HCT116 (cell line): ENCODE measurements at regions not wholly inside any gene's neighbourhood (a gene's known extent, or its start where the extent isn't known, plus 50 kb on each side); places are given as distances from the start of the nearest gene placed in this dataset.

ENCODE experiments used
- ATAC-seq: fragments of 200-7000 bp; cut with Tn5 transposase; 2 replicates; pipeline ENCODE4 v1.9.1; 2020; ENCODE audit warnings: mild to moderate bottlenecking, moderate library complexity
- BruUV-seq: library from RNA; stranded (reverse); fragments of 400-500 nt; replicated peaks from 2 replicates; lab custom pipeline; 2021; lab: Mats Ljungman, UMichigan
- CTCF ChIA-PET: fragments of 300-600 bp; sonication (Branson Sonifier 250); formaldehyde crosslinking; loops from one replicate; lab custom pipeline; 2021; ENCODE audit warnings: antibody characterized with exemption; lab: Charles Lee
- POLR2A ChIA-PET: fragments of 300-600, 350-600 bp; sonication (Branson Sonifier 250); formaldehyde crosslinking; loops from one replicate; lab custom pipeline; 2021; ENCODE audit warnings: antibody characterized with exemption; lab: Charles Lee
- RAD21 ChIA-PET, 2 experiments: fragments of 300-600 bp; sonication (Branson Sonifier 250); formaldehyde crosslinking; loops; one replicate each; lab custom pipeline; 2023; ENCODE audit warnings: low total read pairs in 2 of 2; ENCODE audit not compliant: uncharacterized antibody in 2 of 2, unreplicated experiment in 2 of 2, low non-redundant PET in 1 of 2; lab: Charles Lee
- DNase-seq: peaks from one replicate; pipeline ENCODE4 v3.0.0-alpha.2; 2010; ENCODE audit warnings: low read depth, low spot score
- H2AFZ ChIP-seq: fragments of 200-600 bp; shearing (Covaris generic), sonication (generic); 2 replicates; pipeline ENCODE4 v1.6.1; 2017; ENCODE audit warnings: low read depth, mixed run types, mixed read lengths, antibody characterized with exemption, low read length; ENCODE audit not compliant: poor library complexity, severe bottlenecking
- H3K27ac ChIP-seq: 2 replicates; pipeline ENCODE4 v1.5.1; 2012; ENCODE audit warnings: low read depth, low read length
- H3K27me3 ChIP-seq: fragments of 200-600 bp; sonication (generic); 2 replicates; pipeline ENCODE4 v1.6.1; 2016; ENCODE audit warnings: mixed run types, low read length, mixed read lengths; ENCODE audit not compliant: insufficient read depth
- H3K36me3 ChIP-seq, 2 experiments: fragments of 200-500 bp in 1 of 2; fragments of 200-600 bp in 1 of 2; sonication (Bioruptor generic) in 1 of 2; sonication (generic) in 1 of 2; 2 replicates each; pipeline versions ENCODE4 v1.5.1 to v1.6.1; 2014 to 2016; ENCODE audit warnings: low read length in 2 of 2, inconsistent platforms in 1 of 2, mixed read lengths in 1 of 2, mixed run types in 1 of 2; ENCODE audit not compliant: insufficient read depth in 2 of 2, control insufficient read depth in 1 of 2
- H3K4me1 ChIP-seq, 2 experiments: fragments of 200-600 bp in 1 of 2; sonication (generic) in 1 of 2; 2 replicates each; pipeline versions ENCODE4 v1.5.1 to v1.6.1; 2012 to 2017; ENCODE audit warnings: low read length in 2 of 2, inconsistent platforms in 1 of 2, mild to moderate bottlenecking in 1 of 2, mixed read lengths in 1 of 2, mixed run types in 1 of 2, moderate library complexity in 1 of 2; ENCODE audit not compliant: insufficient read depth in 2 of 2, control insufficient read depth in 1 of 2
- H3K4me2 ChIP-seq: fragments of 200-600 bp; sonication (generic); 2 replicates; pipeline ENCODE4 v1.6.1; 2017; ENCODE audit warnings: mixed run types, low read length, mixed read lengths
- H3K4me3 ChIP-seq, 2 experiments: fragments of 200-600 bp in 1 of 2; sonication (generic) in 1 of 2; replicated peaks in 1 of 2; 2 replicates each; pipeline ENCODE4 v1.5.1; 2011 to 2016; ENCODE audit warnings: low read length in 2 of 2, control low read depth in 1 of 2, low read depth in 1 of 2, mild to moderate bottlenecking in 1 of 2, mixed read lengths in 1 of 2, mixed run types in 1 of 2
- H3K79me2 ChIP-seq: fragments of 200-600 bp; sonication (generic); 2 replicates; pipeline ENCODE4 v1.6.1; 2017; ENCODE audit warnings: mild to moderate bottlenecking, mixed run types, low read length, moderate library complexity, mixed read lengths; ENCODE audit not compliant: insufficient read depth
- H3K9ac ChIP-seq: fragments of 200-600 bp; sonication (generic); 2 replicates; pipeline ENCODE4 v1.6.1; 2016; ENCODE audit warnings: low read length, mixed read lengths
- H3K9me2 ChIP-seq: fragments of 200-600 bp; sonication (generic), shearing (Covaris generic); 2 replicates; pipeline ENCODE4 v1.6.1; 2017; ENCODE audit warnings: mixed run types, mild to moderate bottlenecking, moderate library complexity; ENCODE audit not compliant: insufficient read depth
- H3K9me3 ChIP-seq, 2 experiments: fragments of 200-500 bp in 1 of 2; fragments of 200-600 bp in 1 of 2; sonication (Bioruptor generic) in 1 of 2; sonication (generic) in 1 of 2; 2 replicates each; pipeline ENCODE4 v1.6.1; 2014 to 2017; ENCODE audit warnings: low read length in 2 of 2, mixed read lengths in 2 of 2, inconsistent platforms in 1 of 2, low read depth in 1 of 2, mild to moderate bottlenecking in 1 of 2, mixed run types in 1 of 2, moderate library complexity in 1 of 2; ENCODE audit not compliant: control insufficient read depth in 1 of 2, insufficient read depth in 1 of 2
- H4K20me1 ChIP-seq: fragments of 200-600 bp; sonication (generic), shearing (Covaris generic); 2 replicates; pipeline ENCODE4 v1.6.1; 2017; ENCODE audit warnings: mixed run types, mild to moderate bottlenecking, moderate library complexity; ENCODE audit not compliant: insufficient read depth
- EGR1 ChIP-seq: IDR thresholded peaks from 2 replicates; pipeline ENCODE4 v1.6.1; 2012; ENCODE audit warnings: low read depth
- REST ChIP-seq: IDR thresholded peaks from 2 replicates; pipeline ENCODE4 v1.6.1; 2012; ENCODE audit warnings: low read depth
- SP1 ChIP-seq: IDR thresholded peaks from 2 replicates; pipeline ENCODE4 v1.6.1; 2012; ENCODE audit warnings: low read depth
- ZBTB33 ChIP-seq: IDR thresholded peaks from 2 replicates; pipeline ENCODE4 v1.6.1; 2011; ENCODE audit warnings: mild to moderate bottlenecking, low read length, moderate library complexity; ENCODE audit not compliant: insufficient replicate concordance; ENCODE audit errors: extremely low read depth
- intact Hi-C: fragments of 100-400 bp; cut with micrococcal nuclease; formaldehyde crosslinking; loops from 2 replicates; pipeline ENCODE4 v1.10.0; 2022

- peak; percentile 47; the same call in 1 of the 2 replicates for ATAC-seq
- Histone ChIP-seq H2AFZ (no peak overlapping the region), H3K4me1 (no peaks in the 10 kb centered on the region), H3K79me2 (no peaks in the 10 kb centered on the region), H3K27ac (no peak overlapping the region), H3K9me2 (no peaks in the 10 kb centered on the region), H3K27me3 (no peaks in the 10 kb centered on the region), H3K9me3 (no peaks in the 10 kb centered on the region), H3K9ac (no peak overlapping the region), H4K20me1 (no peaks in the 10 kb centered on the region)
- ChIA-PET CTCF (no interaction called here), POLR2A (no interaction called here), RAD21 (no interaction called here)
- no TSS peak for BruUV-seq
- DNase-seq = no peak
- TF ChIP-seq ZBTB33 (no peak), EGR1 (no peak), REST (no peak), SP1 (no peak)
- TF ChIP-seq, all 23 proteins: peak for 0
- Histone ChIP-seq H3K4me3 (no peak overlapping the region), H3K4me2 (no peak overlapping the region), H3K36me3 (no peaks in the 10 kb centered on the region)
- intact Hi-C loops = no loop called here
Measured at GRCh38 chr4:149164282-149164681, 651.4 kb downstream of the IQCM start.
